ENCODE measurements at regions not wholly inside any gene's neighbourhood (a gene's known extent, or its start where the extent isn't known, plus 50 kb on each side); places are given as distances from the start of the nearest gene placed in this dataset.

GRCh38 chr3:89624494-89624893 is 517.1 kb downstream of the EPHA3 start (continued):
- TF ChIP-seq, protein P1, sequence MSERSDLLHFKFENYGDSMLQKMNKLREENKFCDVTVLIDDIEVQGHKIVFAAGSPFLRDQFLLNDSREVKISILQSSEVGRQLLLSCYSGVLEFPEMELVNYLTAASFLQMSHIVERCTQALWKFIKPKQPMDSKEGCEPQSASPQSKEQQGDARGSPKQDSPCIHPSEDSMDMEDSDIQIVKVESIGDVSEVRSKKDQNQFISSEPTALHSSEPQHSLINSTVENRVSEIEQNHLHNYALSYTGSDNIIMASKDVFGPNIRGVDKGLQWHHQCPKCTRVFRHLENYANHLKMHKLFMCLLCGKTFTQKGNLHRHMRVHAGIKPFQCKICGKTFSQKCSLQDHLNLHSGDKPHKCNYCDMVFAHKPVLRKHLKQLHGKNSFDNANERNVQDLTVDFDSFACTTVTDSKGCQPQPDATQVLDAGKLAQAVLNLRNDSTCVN (CRISPR knock-in tag; IDR thresholded peaks at IDR 0.05; ENCODE audit: borderline replicate concordance), result peak; percentile 92
- TF ChIP-seq ZNF138 (CRISPR knock-in tag; IDR thresholded peaks at IDR 0.05; ENCODE audit: low read depth) (no peak), PCBP2 (optimal IDR thresholded peaks at IDR 0.05; ENCODE audit: low read depth, low read length, poor library complexity, severe bottlenecking) (no peak), SALL1 (CRISPR knock-in tag; IDR thresholded peaks at IDR 0.05) (peak; percentile 25; the same call in 1 of the 2 replicates), ZBTB3 (CRISPR knock-in tag; IDR thresholded peaks at IDR 0.05; ENCODE audit: borderline replicate concordance, low read depth) (no peak), FOXA3 (CRISPR knock-in tag; IDR thresholded peaks at IDR 0.05) (peak; percentile 37; the same call in 1 of the 2 replicates), FOXP1 (IDR thresholded peaks at IDR 0.05) (no peak), FOXP1 (CRISPR knock-in tag; IDR thresholded peaks at IDR 0.05) (peak; percentile 32; the same call in 1 of the 2 replicates), RARA (CRISPR knock-in tag; IDR thresholded peaks at IDR 0.05) (0 out of 2 replicates have a peak, but pooled peaks have one; percentile 16), SYNCRIP (IDR thresholded peaks at IDR 0.05; ENCODE audit: insufficient read depth, low read depth, low read length) (no peak), AKNA (CRISPR knock-in tag; IDR thresholded peaks at IDR 0.05; ENCODE audit: borderline replicate concordance) (no peak), MLLT10 (CRISPR knock-in tag; IDR thresholded peaks at IDR 0.05) (no peak), ZNF558 (CRISPR knock-in tag; IDR thresholded peaks at IDR 0.05; ENCODE audit: borderline replicate concordance) (no peak), ZMYM4 (CRISPR knock-in tag; IDR thresholded peaks at IDR 0.05) (peak; percentile 43; the same call in 1 of the 2 replicates), GABPA (IDR thresholded peaks at IDR 0.05; ENCODE audit: low read depth, low read length) (no peak), GABPA (CRISPR knock-in tag; IDR thresholded peaks at IDR 0.05; ENCODE audit: low read depth) (no peak), GATAD2A (CRISPR knock-in tag; IDR thresholded peaks at IDR 0.05) (peak; percentile 65), FOSL2 (CRISPR knock-in tag; IDR thresholded peaks at IDR 0.05) (0 out of 2 replicates have a peak, but pooled peaks have one; percentile 9)
- TF ChIP-seq, protein P2, sequence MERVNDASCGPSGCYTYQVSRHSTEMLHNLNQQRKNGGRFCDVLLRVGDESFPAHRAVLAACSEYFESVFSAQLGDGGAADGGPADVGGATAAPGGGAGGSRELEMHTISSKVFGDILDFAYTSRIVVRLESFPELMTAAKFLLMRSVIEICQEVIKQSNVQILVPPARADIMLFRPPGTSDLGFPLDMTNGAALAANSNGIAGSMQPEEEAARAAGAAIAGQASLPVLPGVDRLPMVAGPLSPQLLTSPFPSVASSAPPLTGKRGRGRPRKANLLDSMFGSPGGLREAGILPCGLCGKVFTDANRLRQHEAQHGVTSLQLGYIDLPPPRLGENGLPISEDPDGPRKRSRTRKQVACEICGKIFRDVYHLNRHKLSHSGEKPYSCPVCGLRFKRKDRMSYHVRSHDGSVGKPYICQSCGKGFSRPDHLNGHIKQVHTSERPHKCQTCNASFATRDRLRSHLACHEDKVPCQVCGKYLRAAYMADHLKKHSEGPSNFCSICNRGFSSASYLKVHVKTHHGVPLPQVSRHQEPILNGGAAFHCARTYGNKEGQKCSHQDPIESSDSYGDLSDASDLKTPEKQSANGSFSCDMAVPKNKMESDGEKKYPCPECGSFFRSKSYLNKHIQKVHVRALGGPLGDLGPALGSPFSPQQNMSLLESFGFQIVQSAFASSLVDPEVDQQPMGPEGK (CRISPR knock-in tag; IDR thresholded peaks at IDR 0.05), result peak; percentile 41; the same call in 1 of the 2 replicates
- TF ChIP-seq, protein P3, sequence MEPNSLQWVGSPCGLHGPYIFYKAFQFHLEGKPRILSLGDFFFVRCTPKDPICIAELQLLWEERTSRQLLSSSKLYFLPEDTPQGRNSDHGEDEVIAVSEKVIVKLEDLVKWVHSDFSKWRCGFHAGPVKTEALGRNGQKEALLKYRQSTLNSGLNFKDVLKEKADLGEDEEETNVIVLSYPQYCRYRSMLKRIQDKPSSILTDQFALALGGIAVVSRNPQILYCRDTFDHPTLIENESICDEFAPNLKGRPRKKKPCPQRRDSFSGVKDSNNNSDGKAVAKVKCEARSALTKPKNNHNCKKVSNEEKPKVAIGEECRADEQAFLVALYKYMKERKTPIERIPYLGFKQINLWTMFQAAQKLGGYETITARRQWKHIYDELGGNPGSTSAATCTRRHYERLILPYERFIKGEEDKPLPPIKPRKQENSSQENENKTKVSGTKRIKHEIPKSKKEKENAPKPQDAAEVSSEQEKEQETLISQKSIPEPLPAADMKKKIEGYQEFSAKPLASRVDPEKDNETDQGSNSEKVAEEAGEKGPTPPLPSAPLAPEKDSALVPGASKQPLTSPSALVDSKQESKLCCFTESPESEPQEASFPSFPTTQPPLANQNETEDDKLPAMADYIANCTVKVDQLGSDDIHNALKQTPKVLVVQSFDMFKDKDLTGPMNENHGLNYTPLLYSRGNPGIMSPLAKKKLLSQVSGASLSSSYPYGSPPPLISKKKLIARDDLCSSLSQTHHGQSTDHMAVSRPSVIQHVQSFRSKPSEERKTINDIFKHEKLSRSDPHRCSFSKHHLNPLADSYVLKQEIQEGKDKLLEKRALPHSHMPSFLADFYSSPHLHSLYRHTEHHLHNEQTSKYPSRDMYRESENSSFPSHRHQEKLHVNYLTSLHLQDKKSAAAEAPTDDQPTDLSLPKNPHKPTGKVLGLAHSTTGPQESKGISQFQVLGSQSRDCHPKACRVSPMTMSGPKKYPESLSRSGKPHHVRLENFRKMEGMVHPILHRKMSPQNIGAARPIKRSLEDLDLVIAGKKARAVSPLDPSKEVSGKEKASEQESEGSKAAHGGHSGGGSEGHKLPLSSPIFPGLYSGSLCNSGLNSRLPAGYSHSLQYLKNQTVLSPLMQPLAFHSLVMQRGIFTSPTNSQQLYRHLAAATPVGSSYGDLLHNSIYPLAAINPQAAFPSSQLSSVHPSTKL (CRISPR knock-in tag; IDR thresholded peaks at IDR 0.05), result peak; percentile 78

Data from HepG2 (cell line).